ENCODE measurements at regions not wholly inside any gene's neighbourhood (a gene's known extent, or its start where the extent isn't known, plus 50 kb on each side); places are given as distances from the start of the nearest gene placed in this dataset.

- no peak for TF ChIP-seq CTCF (IDR thresholded peaks at IDR 0.05; ENCODE audit: poor library complexity)
- no peak for TF ChIP-seq EZH2 (IDR thresholded peaks at IDR 0.05; ENCODE audit: borderline replicate concordance)
- TF ChIP-seq EZH2phosphoT487 (IDR thresholded peaks at IDR 0.05; ENCODE audit: low read depth, severe bottlenecking, unreplicated experiment): no peak
Observed at GRCh38 chr15:26421065-26421464, 351.8 kb downstream of the GABRB3 start.

Data from hepatocyte (in vitro differentiated cells).